Esophagus muscularis mucosa (tissue), 4 donors: ENCODE measurements at regions not wholly inside any gene's neighbourhood (a gene's known extent, or its start where the extent isn't known, plus 50 kb on each side); places are given as distances from the start of the nearest gene placed in this dataset.
"Not testable (repeated sequence)": the region's sequence is repeated elsewhere in the genome, so short reads cannot be mapped to it uniquely, and the experiment has no call there.

Experiments used
- DNase-seq: peaks from one replicate; pipeline ENCODE4 v3.0.0-alpha.2; 2017; ENCODE audit errors: extremely low spot score
- H3K27ac ChIP-seq, 4 donors: fragments of 200-600 bp; sonication (generic); replicated peaks in 1 of 4; 1 replicate in 3 of 4; 2 replicates in 1 of 4; pipeline ENCODE4 v1.5.1; 2016 to 2019; ENCODE audit warnings: mild to moderate bottlenecking in 1 of 4
- H3K27me3 ChIP-seq, 4 donors: fragments of 200-600 bp; sonication (generic); one replicate each; pipeline versions ENCODE4 v1.5.1 to v1.6.0; 2016 to 2019
- H3K36me3 ChIP-seq, 4 donors: fragments of 200-600 bp; sonication (generic); one replicate each; pipeline ENCODE4 v1.5.1; 2016 to 2019
- H3K4me1 ChIP-seq, 4 donors: fragments of 200-600 bp; sonication (generic); one replicate each; pipeline ENCODE4 v1.5.1; 2016 to 2019
- H3K4me3 ChIP-seq, 4 donors: fragments of 200-600 bp; sonication (generic); 1 replicate in 2 of 4; 2 replicates in 2 of 4; pipeline ENCODE4 v1.5.1; 2016 to 2019; ENCODE audit warnings: mild to moderate bottlenecking in 4 of 4, moderate library complexity in 1 of 4
- H3K9me3 ChIP-seq, 4 donors: fragments of 200-600 bp; sonication (generic); 1 replicate in 3 of 4; 2 replicates in 1 of 4; pipeline ENCODE4 v1.5.1; 2016 to 2019
- EP300 ChIP-seq: sonication (generic); formaldehyde crosslinking; IDR thresholded peaks from one replicate; pipeline ENCODE4 v1.6.1; 2017; ENCODE audit warnings: antibody characterized with exemption
- POLR2A ChIP-seq: fragments of 450-650 bp; IDR thresholded peaks from one replicate; pipeline ENCODE4 v1.6.1; 2017; ENCODE audit warnings: antibody characterized with exemption, moderate library complexity, mild to moderate bottlenecking, low read depth
- POLR2AphosphoS5 ChIP-seq, 2 donors: sonication (generic); formaldehyde crosslinking; IDR thresholded peaks; one replicate each; pipeline ENCODE4 v1.6.1; 2017; ENCODE audit warnings: antibody characterized with exemption in 2 of 2
- WGBS: methylation state at CpG from one replicate; pipeline ENCODE4 v1.1.5; 2018; 5-methylcytosine and 5-hydroxymethylcytosine counted together
- intact Hi-C: fragments of 100-400 bp; cut with DNase I; formaldehyde crosslinking; loops from one replicate; pipeline ENCODE4 v1.15.1; 2023
- TF ChIP-seq, protein P1 (sequence below), 3 experiments: fragments of 200-600 bp in 2 of 3; fragments of 450-650 bp in 1 of 3; sonication (generic) in 2 of 3; IDR thresholded peaks; one replicate each; pipeline ENCODE4 v1.5.1; 2017 to 2019; ENCODE audit warnings: antibody characterized with exemption in 3 of 3, mild to moderate bottlenecking in 2 of 3, moderate library complexity in 1 of 3

DNA sequence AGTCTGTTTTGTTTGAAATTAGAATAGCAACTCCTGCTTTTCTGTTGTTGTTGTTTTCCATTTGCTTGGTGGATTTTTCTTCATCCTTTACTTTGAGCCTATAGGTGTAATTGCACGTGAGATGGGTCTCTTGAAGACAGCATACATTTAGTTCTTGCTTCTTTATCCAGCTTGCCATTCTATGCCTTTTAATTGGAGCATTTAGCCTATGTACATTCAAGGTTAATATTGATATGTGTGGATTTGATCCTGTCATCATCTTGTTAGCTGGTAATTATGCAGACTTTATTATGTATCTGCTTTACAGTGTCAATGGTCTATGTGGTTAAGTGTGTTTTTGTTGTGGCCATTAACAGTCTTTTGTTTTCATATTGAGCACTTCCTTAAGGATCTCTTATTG lies 708.9 kb upstream of the ANKRD30A start:
- TF ChIP-seq EP300: no peak
- TF ChIP-seq POLR2A: no peak
- TF ChIP-seq, protein P1, sequence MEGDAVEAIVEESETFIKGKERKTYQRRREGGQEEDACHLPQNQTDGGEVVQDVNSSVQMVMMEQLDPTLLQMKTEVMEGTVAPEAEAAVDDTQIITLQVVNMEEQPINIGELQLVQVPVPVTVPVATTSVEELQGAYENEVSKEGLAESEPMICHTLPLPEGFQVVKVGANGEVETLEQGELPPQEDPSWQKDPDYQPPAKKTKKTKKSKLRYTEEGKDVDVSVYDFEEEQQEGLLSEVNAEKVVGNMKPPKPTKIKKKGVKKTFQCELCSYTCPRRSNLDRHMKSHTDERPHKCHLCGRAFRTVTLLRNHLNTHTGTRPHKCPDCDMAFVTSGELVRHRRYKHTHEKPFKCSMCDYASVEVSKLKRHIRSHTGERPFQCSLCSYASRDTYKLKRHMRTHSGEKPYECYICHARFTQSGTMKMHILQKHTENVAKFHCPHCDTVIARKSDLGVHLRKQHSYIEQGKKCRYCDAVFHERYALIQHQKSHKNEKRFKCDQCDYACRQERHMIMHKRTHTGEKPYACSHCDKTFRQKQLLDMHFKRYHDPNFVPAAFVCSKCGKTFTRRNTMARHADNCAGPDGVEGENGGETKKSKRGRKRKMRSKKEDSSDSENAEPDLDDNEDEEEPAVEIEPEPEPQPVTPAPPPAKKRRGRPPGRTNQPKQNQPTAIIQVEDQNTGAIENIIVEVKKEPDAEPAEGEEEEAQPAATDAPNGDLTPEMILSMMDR (IDR thresholded peaks at IDR 0.05): no peak
- TF ChIP-seq POLR2AphosphoS5 (IDR thresholded peaks at IDR 0.05): no peak
- no peaks in the 10 kb centered on the region for H3K36me3 ChIP-seq
- intact Hi-C loops: no loop called here
- no peak for DNase-seq
- no peak overlapping the region for H3K4me3 ChIP-seq
- H3K9me3 ChIP-seq: peaks cover 0 to 15% (median 2%) of the 10 kb centered on the region in 4 donors
- WGBS: 44% methylated on average over 1 of the region's 1 CpG
- no peaks in the 10 kb centered on the region for H3K4me1 ChIP-seq
- no peaks in the 10 kb centered on the region for H3K27me3 ChIP-seq
- no peak overlapping the region for H3K27ac ChIP-seq

DNA sequence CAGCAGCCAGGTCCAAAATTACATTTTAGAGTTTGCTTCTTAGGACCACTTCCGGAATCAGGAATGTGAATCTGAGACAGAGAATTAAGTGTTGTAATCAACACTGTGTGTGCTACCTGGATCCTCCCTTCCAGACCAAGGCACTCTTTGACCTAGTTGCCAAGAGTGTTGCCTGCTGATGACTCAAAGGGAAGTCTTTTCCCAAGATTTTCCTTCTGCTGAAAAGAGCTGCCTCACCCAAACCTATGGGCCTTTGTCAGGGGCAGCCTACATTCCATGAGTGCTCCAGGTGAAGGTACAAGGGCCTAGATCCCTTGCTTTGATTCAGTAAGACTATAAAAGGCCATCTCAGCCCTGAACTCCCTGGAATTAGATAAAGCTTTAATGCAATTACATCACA lies 712.5 kb upstream of the ANKRD30A start:
- intact Hi-C loops: no loop called here
- Histone ChIP-seq H3K9me3 (peaks cover 0 to 15% (median 2%) of the 10 kb centered on the region in 4 donors), H3K27me3 (no peaks in the 10 kb centered on the region), H3K36me3 (no peaks in the 10 kb centered on the region), H3K4me3 (no peak overlapping the region), H3K27ac (no peak overlapping the region), H3K4me1 (no peaks in the 10 kb centered on the region)
- no peak for TF ChIP-seq POLR2A
- no peak for TF ChIP-seq EP300
- TF ChIP-seq, protein P1 (IDR thresholded peaks at IDR 0.05): no peak
- TF ChIP-seq POLR2AphosphoS5 (IDR thresholded peaks at IDR 0.05): no peak
- 100% methylated on average over 1 of the region's 1 CpG for WGBS
- no peak for DNase-seq

DNA sequence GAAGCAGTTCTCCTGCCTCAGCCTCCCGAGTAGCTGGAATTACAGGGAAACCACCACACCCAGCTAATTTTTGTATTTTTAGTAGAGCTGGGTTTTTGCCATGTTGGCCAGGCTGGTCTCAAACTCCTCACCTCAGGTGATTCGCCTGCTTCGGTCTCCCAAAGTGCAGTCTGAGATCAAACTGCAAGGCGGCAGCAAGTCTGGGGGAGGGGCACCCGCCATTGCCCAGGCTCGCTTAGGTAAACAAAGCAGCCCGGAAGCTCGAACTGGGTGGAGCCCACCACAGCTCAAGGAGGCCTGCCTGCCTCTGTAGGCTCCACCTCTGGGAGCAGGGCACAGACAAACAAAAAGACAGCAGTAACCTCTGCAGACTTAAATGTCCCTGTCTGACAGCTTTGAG lies 725.2 kb upstream of the ANKRD30A start:
- intact Hi-C loops, H3K4me1 ChIP-seq, H3K27ac ChIP-seq, H3K4me3 ChIP-seq, H3K9me3 ChIP-seq, H3K36me3 ChIP-seq, H3K27me3 ChIP-seq, DNase-seq: not testable (repeated sequence)
- 91% methylated on average over 8 of the region's 8 CpGs for WGBS

DNA sequence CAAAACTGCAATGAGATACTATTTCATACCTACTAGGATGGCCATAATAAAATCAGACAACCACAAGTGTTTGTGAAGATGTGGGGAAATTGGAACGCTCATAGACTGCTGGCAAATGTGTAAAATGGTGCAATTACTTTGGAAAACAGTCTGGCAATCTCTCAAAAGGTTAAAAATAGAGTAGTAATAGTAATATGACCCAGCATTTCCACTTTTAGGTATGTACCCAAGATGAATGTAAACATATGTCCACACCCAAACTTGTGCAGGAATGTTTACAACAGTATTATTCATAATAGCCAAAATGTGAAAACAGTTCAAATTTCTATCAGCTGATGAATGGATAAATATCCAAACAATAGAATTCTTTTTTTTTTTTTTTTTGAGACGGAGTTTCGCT lies 731.6 kb upstream of the ANKRD30A start:
- no peak overlapping the region for H3K4me3 ChIP-seq
- intact Hi-C loops: no loop called here
- 88% methylated on average over 3 of the region's 3 CpGs for WGBS

DNA sequence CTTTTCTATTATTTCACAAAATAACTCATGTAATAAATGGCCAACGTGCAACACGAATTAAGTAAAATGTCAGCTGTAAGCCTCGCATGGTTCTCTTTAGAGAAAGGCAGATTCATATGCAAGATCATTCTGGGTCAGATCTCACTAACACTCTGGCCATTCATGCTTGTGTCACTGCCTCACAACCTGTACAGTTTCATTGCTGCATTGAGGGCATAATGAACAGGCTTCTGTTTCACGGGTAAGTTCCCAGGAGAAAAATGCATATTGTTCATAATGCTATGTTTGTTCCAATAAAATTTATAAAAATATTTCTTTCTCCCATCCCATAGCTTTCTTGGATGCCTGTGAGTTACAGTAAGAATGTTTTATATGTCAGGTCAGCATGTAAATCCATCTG lies 734.0 kb upstream of the ANKRD30A start:
- TF ChIP-seq, protein P1 (IDR thresholded peaks at IDR 0.05): no peak
- no peak for TF ChIP-seq POLR2AphosphoS5 (IDR thresholded peaks at IDR 0.05)
- TF ChIP-seq POLR2A: no peak
- TF ChIP-seq EP300: no peak
- H3K27me3 ChIP-seq: no peaks in the 10 kb centered on the region
- no peaks in the 10 kb centered on the region for H3K9me3 ChIP-seq
- no peaks in the 10 kb centered on the region for H3K36me3 ChIP-seq
- no peak overlapping the region for H3K4me3 ChIP-seq
- H3K27ac ChIP-seq: no peak overlapping the region
- intact Hi-C loops: no loop called here
- no peak for DNase-seq
- WGBS: 55% methylated on average over 4 of the region's 4 CpGs
- peaks cover 0 to under 1% (median 0%) of the 10 kb centered on the region in 4 donors for H3K4me1 ChIP-seq

More for the DNA sequence above, 731.6 kb upstream of the ANKRD30A start:
- H3K36me3 ChIP-seq: no peaks in the 10 kb centered on the region
- peaks cover 0 to 7% (median 0%) of the 10 kb centered on the region in 4 donors for H3K4me1 ChIP-seq
- H3K27ac ChIP-seq: no peak overlapping the region
- no peak for DNase-seq
- no peaks in the 10 kb centered on the region for H3K27me3 ChIP-seq
- H3K9me3 ChIP-seq: no peaks in the 10 kb centered on the region
- no peak for TF ChIP-seq POLR2AphosphoS5 (IDR thresholded peaks at IDR 0.05)
- no peak for TF ChIP-seq POLR2A
- no peak for TF ChIP-seq EP300
- TF ChIP-seq, protein P1 (IDR thresholded peaks at IDR 0.05): no peak
